A673 (cell line): ENCODE measurements at regions not wholly inside any gene's neighbourhood (a gene's known extent, or its start where the extent isn't known, plus 50 kb on each side); places are given as distances from the start of the nearest gene placed in this dataset.

Source experiments
- BruUV-seq: library from RNA; stranded (reverse); fragments of 400-500 nt; replicated peaks from 2 replicates; lab custom pipeline; 2021; lab: Mats Ljungman, UMichigan
- CTCF ChIA-PET: fragments of 300-600 bp; sonication (Branson Sonifier 250); formaldehyde crosslinking; loops from one replicate; lab custom pipeline; 2022; ENCODE audit warnings: antibody characterized with exemption; lab: Charles Lee
- POLR2A ChIA-PET: fragments of 300-600 bp; sonication (Branson Sonifier 250); formaldehyde crosslinking; loops from one replicate; lab custom pipeline; 2022; ENCODE audit warnings: antibody characterized with exemption; ENCODE audit not compliant: low non-redundant PET; lab: Charles Lee
- DNase-seq: peaks from one replicate; pipeline ENCODE4 v3.0.0-alpha.2; 2015; ENCODE audit warnings: low spot score
- H3K27ac ChIP-seq: fragments of 200-600 bp; sonication (generic); 2 replicates; pipeline ENCODE4 v1.5.1; 2016; ENCODE audit warnings: mixed run types, low read depth, mild to moderate bottlenecking, mixed read lengths, antibody characterized with exemption, low read length; ENCODE audit not compliant: poor library complexity, severe bottlenecking
- H3K27me3 ChIP-seq: fragments of 200-600 bp; sonication (generic); replicated peaks from 2 replicates; pipeline ENCODE4 v1.6.1; 2017; ENCODE audit warnings: mixed run types, low read depth, mild to moderate bottlenecking, mixed read lengths, antibody characterized with exemption, low read length; ENCODE audit not compliant: insufficient read depth, poor library complexity
- H3K36me3 ChIP-seq: fragments of 200-600 bp; sonication (generic); 2 replicates; pipeline ENCODE4 v1.6.1; 2016; ENCODE audit warnings: mixed run types, mild to moderate bottlenecking, mixed read lengths, antibody characterized with exemption, low read length; ENCODE audit not compliant: insufficient read depth, poor library complexity, severe bottlenecking
- H3K4me1 ChIP-seq: fragments of 200-600 bp; sonication (generic); 2 replicates; pipeline ENCODE4 v1.6.1; 2017; ENCODE audit warnings: mixed run types, mild to moderate bottlenecking, mixed read lengths, antibody characterized with exemption, low read length; ENCODE audit not compliant: insufficient read depth, poor library complexity, severe bottlenecking
- H3K4me3 ChIP-seq: fragments of 200-600 bp; sonication (generic); 2 replicates; pipeline ENCODE4 v1.5.1; 2016; ENCODE audit warnings: low read depth, mixed run types, mild to moderate bottlenecking, mixed read lengths, low read length; ENCODE audit not compliant: poor library complexity, severe bottlenecking
- H3K9me3 ChIP-seq: fragments of 200-600 bp; sonication (generic); 2 replicates; pipeline ENCODE4 v1.6.1; 2016; ENCODE audit warnings: mixed run types, low read depth, mild to moderate bottlenecking, mixed read lengths, antibody characterized with exemption, low read length; ENCODE audit not compliant: poor library complexity, severe bottlenecking
- EZH2 ChIP-seq: fragments of 200-600 bp; sonication (generic); IDR thresholded peaks from 2 replicates; pipeline ENCODE4 v1.6.1; 2017; ENCODE audit warnings: borderline replicate concordance, low read depth, mild to moderate bottlenecking, mixed read lengths, antibody characterized with exemption, low read length; ENCODE audit not compliant: poor library complexity, severe bottlenecking
- intact Hi-C: fragments of 100-400 bp; cut with micrococcal nuclease; formaldehyde crosslinking; loops from one replicate; pipeline ENCODE4 v1.10.0; 2022; ENCODE audit not compliant: unreplicated experiment
- TF ChIP-seq, protein P1 (sequence below): fragments of 300-800, 200-600 bp; sonication (generic); conservative IDR thresholded peaks from 2 replicates; pipeline ENCODE4 v1.5.1; 2017; ENCODE audit warnings: low read depth, mild to moderate bottlenecking, antibody characterized with exemption, low read length, moderate library complexity, mixed read lengths

DNA sequence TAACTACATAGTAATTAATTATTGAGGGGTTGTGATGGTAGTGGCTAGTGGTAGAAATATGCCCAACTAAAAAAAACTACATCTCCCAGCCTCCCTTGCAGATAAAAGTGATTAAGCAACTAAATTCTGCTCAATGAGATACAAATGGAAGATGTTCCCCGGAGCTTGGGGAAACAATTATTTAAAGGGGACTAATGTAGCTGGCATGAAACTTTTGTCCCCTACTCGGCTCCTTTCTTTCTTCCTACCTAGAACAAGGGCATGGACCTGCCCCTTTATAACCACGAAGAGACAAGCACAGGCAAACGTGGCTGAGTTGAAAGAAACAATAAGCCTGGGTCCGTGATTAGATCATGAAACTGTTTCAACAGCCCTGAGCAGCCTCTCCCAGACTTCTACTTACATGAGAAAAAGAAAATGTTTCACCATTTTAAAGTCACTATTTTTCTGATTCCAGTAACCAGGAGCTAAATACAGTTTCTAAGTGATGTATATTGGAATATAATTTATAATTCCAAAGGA, 236.9 kb downstream of the SCG2 start:
- no peaks in the 10 kb centered on the region for H3K4me1 ChIP-seq
- intact Hi-C loops: no loop called here
- no peaks in the 10 kb centered on the region for H3K9me3 ChIP-seq
- ChIA-PET POLR2A (interaction anchor here (0.6 kb wide), 1 partner anchor 9 kb away, joined by 3 read pairs; no protein-coding TSS in a partner anchor), CTCF (no interaction called here)
- no peak for DNase-seq
- H3K27me3 ChIP-seq: no peaks in the 10 kb centered on the region
- no peak overlapping the region for H3K27ac ChIP-seq
- no peak overlapping the region for H3K4me3 ChIP-seq
- no TSS peak for BruUV-seq
- no peaks in the 10 kb centered on the region for H3K36me3 ChIP-seq
- TF ChIP-seq, protein P1, sequence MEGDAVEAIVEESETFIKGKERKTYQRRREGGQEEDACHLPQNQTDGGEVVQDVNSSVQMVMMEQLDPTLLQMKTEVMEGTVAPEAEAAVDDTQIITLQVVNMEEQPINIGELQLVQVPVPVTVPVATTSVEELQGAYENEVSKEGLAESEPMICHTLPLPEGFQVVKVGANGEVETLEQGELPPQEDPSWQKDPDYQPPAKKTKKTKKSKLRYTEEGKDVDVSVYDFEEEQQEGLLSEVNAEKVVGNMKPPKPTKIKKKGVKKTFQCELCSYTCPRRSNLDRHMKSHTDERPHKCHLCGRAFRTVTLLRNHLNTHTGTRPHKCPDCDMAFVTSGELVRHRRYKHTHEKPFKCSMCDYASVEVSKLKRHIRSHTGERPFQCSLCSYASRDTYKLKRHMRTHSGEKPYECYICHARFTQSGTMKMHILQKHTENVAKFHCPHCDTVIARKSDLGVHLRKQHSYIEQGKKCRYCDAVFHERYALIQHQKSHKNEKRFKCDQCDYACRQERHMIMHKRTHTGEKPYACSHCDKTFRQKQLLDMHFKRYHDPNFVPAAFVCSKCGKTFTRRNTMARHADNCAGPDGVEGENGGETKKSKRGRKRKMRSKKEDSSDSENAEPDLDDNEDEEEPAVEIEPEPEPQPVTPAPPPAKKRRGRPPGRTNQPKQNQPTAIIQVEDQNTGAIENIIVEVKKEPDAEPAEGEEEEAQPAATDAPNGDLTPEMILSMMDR: no peak
- no peak for TF ChIP-seq EZH2

DNA sequence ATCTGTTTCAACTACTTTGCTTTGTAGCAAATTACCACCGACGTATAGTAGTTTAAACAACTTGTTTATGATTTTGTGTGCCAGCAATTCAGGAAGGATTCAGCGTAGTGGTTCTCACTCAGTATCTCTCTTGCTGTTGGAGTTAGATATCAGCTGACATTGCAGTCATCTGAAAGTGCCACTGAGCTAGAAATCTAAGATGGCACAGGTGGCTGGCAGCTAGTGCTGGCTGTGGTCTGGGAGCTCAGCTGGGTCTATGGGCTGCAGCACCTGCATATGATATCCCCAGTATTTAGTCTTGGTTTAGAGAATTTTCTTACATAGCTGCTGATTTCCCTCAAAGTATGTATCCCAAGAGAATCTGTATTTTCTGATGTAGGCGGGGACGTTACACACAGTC, 235.6 kb downstream of the SCG2 start:
- intact Hi-C loops: no loop called here

DNA sequence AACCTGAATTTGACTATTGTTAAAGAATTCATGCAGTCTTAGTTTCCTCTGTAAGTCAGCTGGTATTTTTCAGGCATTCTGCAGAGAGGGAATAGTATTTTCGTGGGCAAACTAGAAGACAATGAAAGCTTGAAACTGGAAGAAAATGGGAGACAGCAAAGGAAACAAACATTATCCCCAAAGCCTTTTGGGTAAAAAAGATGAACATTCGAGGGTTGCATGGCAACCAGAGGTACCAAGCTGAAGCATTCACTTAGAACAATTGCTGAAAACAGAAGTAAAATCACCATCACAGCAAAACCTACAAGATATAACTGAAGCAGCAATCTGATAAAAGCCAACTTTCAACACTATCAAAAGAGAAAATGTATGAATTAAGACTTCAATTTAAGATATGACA, 233.7 kb downstream of the SCG2 start:
- no peak for TF ChIP-seq EZH2
- TF ChIP-seq, protein P1: no peak
- ChIA-PET CTCF (no interaction called here), POLR2A (no interaction called here)
- H3K9me3 ChIP-seq: no peaks in the 10 kb centered on the region
- H3K36me3 ChIP-seq: no peaks in the 10 kb centered on the region
- DNase-seq: no peak
- H3K27me3 ChIP-seq: no peaks in the 10 kb centered on the region
- no peak overlapping the region for H3K4me3 ChIP-seq
- intact Hi-C loops: no loop called here
- no peak overlapping the region for H3K27ac ChIP-seq
- BruUV-seq: no TSS peak
- no peaks in the 10 kb centered on the region for H3K4me1 ChIP-seq

More for the DNA sequence above, 235.6 kb downstream of the SCG2 start:
- no peaks in the 10 kb centered on the region for H3K9me3 ChIP-seq
- no TSS peak for BruUV-seq
- no peaks in the 10 kb centered on the region for H3K4me1 ChIP-seq
- DNase-seq: no peak
- no peaks in the 10 kb centered on the region for H3K36me3 ChIP-seq
- ChIA-PET POLR2A (no interaction called here), CTCF (no interaction called here)
- H3K27me3 ChIP-seq: no peaks in the 10 kb centered on the region
- no peak overlapping the region for H3K27ac ChIP-seq
- TF ChIP-seq EZH2: no peak
- TF ChIP-seq, protein P1: no peak
- H3K4me3 ChIP-seq: no peak overlapping the region
